Activated naive CD4-positive, alpha-beta T cell treated with anti-CD3 and anti-CD28 coated beads for 36 hours (primary cell): ENCODE measurements at regions not wholly inside any gene's neighbourhood (a gene's known extent, or its start where the extent isn't known, plus 50 kb on each side); places are given as distances from the start of the nearest gene placed in this dataset.
"Not testable (repeated sequence)": the region's sequence is repeated elsewhere in the genome, so short reads cannot be mapped to it uniquely, and the experiment has no call there.

Experiments used
- CTCF ChIA-PET: fragments of 350-600 bp; sonication (Branson Sonifier 250); formaldehyde crosslinking; loops from one replicate; lab custom pipeline; 2021; ENCODE audit warnings: antibody characterized with exemption; lab: Charles Lee
- DNase-seq: peaks from one replicate; pipeline ENCODE4 v3.0.0-alpha.2; 2020
- H3K27ac Mint-ChIP-seq: one replicate; pipeline ENCODE4 v1.8.0; 2021; ENCODE audit warnings: mild to moderate bottlenecking, mixed read lengths
- H3K27me3 Mint-ChIP-seq: one replicate; pipeline ENCODE4 v1.8.0; 2021; ENCODE audit warnings: low read depth, mixed read lengths
- H3K36me3 Mint-ChIP-seq: one replicate; pipeline ENCODE4 v1.8.0; 2021; ENCODE audit warnings: low read depth, mixed read lengths
- H3K4me1 Mint-ChIP-seq: one replicate; pipeline ENCODE4 v1.8.0; 2021; ENCODE audit warnings: low read depth, mixed read lengths
- H3K4me3 Mint-ChIP-seq: one replicate; pipeline ENCODE4 v1.8.0; 2021; ENCODE audit warnings: mild to moderate bottlenecking, moderate library complexity, mixed read lengths
- H3K9me3 Mint-ChIP-seq: one replicate; pipeline ENCODE4 v1.8.0; 2021; ENCODE audit warnings: mixed read lengths
- intact Hi-C: fragments of 100-400 bp; cut with micrococcal nuclease; formaldehyde crosslinking; loops from one replicate; pipeline ENCODE4 v1.15.1; 2023

DNA sequence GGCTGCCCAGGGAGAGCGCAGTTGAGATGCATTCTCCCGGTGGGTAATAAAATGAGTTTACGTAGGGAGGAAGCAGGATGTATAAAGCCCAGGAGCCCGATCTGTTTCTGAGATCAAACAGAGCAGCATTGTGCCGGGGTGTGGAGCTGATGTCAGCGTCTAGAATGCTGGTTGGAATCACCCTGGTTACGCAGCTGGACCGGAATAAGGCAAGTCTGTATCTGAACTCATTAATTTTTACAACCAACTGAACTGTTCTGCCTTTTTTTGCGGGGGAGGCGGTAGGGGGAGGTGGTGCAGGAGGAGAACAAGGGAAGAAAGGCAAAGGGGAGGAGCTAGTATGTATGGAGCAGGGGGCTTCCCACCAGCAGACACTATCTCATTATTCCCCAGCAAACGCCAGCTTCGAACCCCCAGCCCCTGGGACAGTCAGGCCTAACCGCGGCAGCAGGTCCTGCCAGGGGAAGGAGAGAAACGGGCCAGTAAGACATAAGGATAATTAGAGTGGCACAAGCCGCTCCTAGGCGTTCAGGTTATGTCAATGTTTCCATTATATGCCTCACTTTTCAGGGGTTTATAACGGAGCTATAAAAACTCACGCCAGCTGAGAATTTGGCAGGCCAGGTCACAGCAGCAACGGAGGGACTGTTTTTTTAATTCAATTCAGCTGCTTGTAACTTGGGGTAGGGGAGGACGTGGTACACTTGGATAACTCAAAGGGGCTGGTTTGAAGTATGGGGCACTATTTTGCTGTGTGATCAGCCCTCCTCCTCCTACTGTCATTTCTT, 175.3 kb upstream of the HES1 start:
- no peak for DNase-seq
- no peak overlapping the region for H3K4me3 Mint-ChIP-seq
- peaks cover 39% of the 10 kb centered on the region for H3K27me3 Mint-ChIP-seq
- H3K9me3 Mint-ChIP-seq, result no peaks in the 10 kb centered on the region
- intact Hi-C loops, result no loop called here
- H3K27ac Mint-ChIP-seq, result no peak overlapping the region
- peaks cover 19% of the 10 kb centered on the region for H3K4me1 Mint-ChIP-seq
- no peaks in the 10 kb centered on the region for H3K36me3 Mint-ChIP-seq
- CTCF ChIA-PET, result interaction anchor here (0.8 to 1.4 kb wide), 5 partner anchors 8 to 134 kb away, joined by 3 to 4 read pairs (median 3); no protein-coding TSS in a partner anchor

- H3K9me3 Mint-ChIP-seq, result no peaks in the 10 kb centered on the region
- CTCF ChIA-PET, result interaction anchor here (0.6 kb wide), 1 partner anchor 177 kb away, joined by 3 read pairs; no protein-coding TSS in a partner anchor
- DNase-seq, result peak; percentile 24
- no peak overlapping the region for H3K4me3 Mint-ChIP-seq
- peaks cover 19% of the 10 kb centered on the region for H3K4me1 Mint-ChIP-seq
- peaks cover 39% of the 10 kb centered on the region for H3K27me3 Mint-ChIP-seq
- intact Hi-C loops, result no loop called here
- no peaks in the 10 kb centered on the region for H3K36me3 Mint-ChIP-seq
- H3K27ac Mint-ChIP-seq, result no peak overlapping the region
These were observed 172.8 kb upstream of the HES1 start for GRCh38 chr3:193962986-193963685.

DNA sequence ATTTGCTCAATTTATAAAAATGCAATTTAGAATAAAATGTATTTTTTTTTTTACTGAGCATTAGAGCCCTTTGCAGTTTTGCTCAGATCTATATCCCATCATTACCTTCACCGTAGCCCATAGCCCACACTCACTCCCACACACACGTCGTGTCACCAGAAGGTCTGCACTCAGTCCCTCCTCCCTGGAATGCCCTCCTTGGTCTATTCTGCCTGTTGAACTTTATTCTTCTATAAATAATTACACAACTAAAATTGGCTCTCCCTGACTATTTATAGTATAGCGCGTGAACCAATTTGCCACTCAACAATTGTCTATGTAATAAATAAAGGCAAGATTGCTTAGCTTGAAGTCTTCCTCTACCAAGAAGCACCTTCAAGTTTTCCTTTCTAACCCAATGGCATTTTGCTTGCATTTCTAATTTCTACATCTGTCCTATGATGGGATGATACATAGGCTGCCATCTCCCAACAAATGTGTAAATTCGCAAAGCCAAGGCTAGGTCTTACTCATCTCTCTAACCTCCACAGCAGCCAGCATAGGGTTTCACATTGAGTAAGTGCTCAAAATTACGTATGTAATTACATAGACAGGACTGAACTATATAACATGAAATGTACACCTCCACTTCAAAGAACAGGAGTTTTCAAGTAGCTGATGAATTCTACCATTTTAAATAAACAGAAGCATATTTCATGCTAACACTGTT, 172.0 kb upstream of the HES1 start:
- Mint-ChIP-seq H3K27ac (peak overlapping the region; percentile 58), H3K36me3 (no peaks in the 10 kb centered on the region), H3K27me3 (peaks cover 37% of the 10 kb centered on the region), H3K4me1 (peaks cover 19% of the 10 kb centered on the region), H3K4me3 (no peak overlapping the region), H3K9me3 (no peaks in the 10 kb centered on the region)
- CTCF ChIA-PET, result no interaction called here
- peak; percentile 46 for DNase-seq
- intact Hi-C loops, result loop anchor here (1.0 to 2.0 kb wide), 3 partner anchors 8 to 343 kb away; no protein-coding TSS in a partner anchor

DNA sequence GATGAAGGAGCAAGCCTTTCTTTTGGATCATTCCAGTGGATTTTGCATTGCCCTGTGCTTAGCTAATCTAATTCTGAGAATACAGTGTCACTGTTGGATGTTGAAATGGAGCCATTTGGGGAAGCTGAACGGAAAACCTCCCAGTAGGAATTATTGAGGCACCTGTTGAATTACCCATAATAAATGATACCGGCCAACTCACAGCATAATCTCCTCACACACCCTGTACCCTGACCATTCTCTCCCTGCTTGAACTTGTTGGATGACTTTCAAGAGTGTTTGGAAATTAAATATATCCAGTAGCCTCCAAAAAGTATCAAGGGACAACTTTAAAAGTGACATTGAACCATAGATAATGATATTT, 171.4 kb upstream of the HES1 start:
- no peak overlapping the region for H3K27ac Mint-ChIP-seq
- CTCF ChIA-PET, result no interaction called here
- H3K9me3 Mint-ChIP-seq, result no peaks in the 10 kb centered on the region
- H3K27me3 Mint-ChIP-seq, result peaks cover 33% of the 10 kb centered on the region
- DNase-seq, result no peak
- intact Hi-C loops, result loop anchor here (1.0 to 2.0 kb wide), 3 partner anchors 8 to 343 kb away; no protein-coding TSS in a partner anchor
- H3K4me3 Mint-ChIP-seq, result no peak overlapping the region
- peaks cover 19% of the 10 kb centered on the region for H3K4me1 Mint-ChIP-seq
- no peaks in the 10 kb centered on the region for H3K36me3 Mint-ChIP-seq

GRCh38 chr3:193968380-193968974, 167.5 kb upstream of the HES1 start:
- CTCF ChIA-PET, result interaction anchor here (1.0 kb wide), 1 partner anchor 8 kb away, joined by 3 read pairs; no protein-coding TSS in a partner anchor
- Mint-ChIP-seq H3K36me3 (no peaks in the 10 kb centered on the region), H3K4me1 (peaks cover 28% of the 10 kb centered on the region), H3K4me3 (no peak overlapping the region), H3K27ac (no peak overlapping the region), H3K27me3 (peaks cover 17% of the 10 kb centered on the region), H3K9me3 (no peaks in the 10 kb centered on the region)
- intact Hi-C loops, result no loop called here
- no peak for DNase-seq

DNA sequence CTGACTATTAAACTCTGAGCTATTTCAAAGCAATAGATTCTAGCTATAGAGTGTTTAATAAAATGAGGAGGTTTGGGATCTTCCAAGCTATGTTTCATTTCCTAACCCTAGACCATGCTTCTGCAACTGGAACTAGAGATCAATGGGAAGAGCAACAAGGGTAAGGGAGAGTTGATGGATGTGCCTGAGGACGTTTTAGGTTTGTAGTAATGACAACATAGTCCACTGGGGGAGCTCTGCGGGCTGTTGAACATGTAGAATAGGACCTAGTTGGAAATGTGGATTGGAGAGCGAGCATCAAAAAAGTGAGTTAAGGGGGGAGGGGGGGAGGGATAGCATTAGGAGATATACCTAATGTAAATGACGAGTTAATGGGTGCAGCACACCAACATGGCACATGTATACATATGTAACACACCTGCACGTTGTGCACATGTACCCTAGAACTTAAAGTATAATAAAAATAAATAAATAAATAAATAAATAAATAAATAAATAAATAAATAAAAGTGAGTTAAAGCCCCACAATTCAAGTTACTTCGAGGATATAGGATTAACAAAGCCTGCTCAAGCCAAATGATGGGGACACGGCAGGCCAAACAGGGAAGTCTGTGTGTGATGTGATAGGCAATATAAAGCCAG, 165.7 kb upstream of the HES1 start:
- CTCF ChIA-PET, result interaction anchor here (0.7 to 1.9 kb wide), 10 partner anchors 9 to 346 kb away, joined by 3 to 5 read pairs (median 4); partner anchors contain the start of gene HES1
- DNase-seq, result peak; percentile 64
- not testable (repeated sequence) for H3K27ac Mint-ChIP-seq, H3K9me3 Mint-ChIP-seq, H3K36me3 Mint-ChIP-seq, H3K4me3 Mint-ChIP-seq
- intact Hi-C loops, result loop anchor here (2.0 to 10.0 kb wide), 5 partner anchors 101 to 1075 kb away; partner anchors contain the start of gene HES1
- Mint-ChIP-seq H3K4me1 (peaks cover 18% of the 10 kb centered on the region), H3K27me3 (peaks cover 18% of the 10 kb centered on the region)

- no peaks in the 10 kb centered on the region for H3K9me3 Mint-ChIP-seq
- H3K4me3 Mint-ChIP-seq, result no peak overlapping the region
- no peaks in the 10 kb centered on the region for H3K36me3 Mint-ChIP-seq
- H3K27me3 Mint-ChIP-seq, result peaks cover 18% of the 10 kb centered on the region
- DNase-seq, result no peak
- H3K4me1 Mint-ChIP-seq, result peaks cover 18% of the 10 kb centered on the region
- intact Hi-C loops, result loop anchor here (1.0 to 10.0 kb wide), 6 partner anchors 100 to 1076 kb away; partner anchors contain the start of gene HES1
- CTCF ChIA-PET, result interaction anchor here (1.3 to 1.9 kb wide), 2 partner anchors 166 to 191 kb away, joined by 4 to 5 read pairs; partner anchors contain the start of gene HES1
- H3K27ac Mint-ChIP-seq, result no peak overlapping the region
These were observed 165.2 kb upstream of the HES1 start for GRCh38 chr3:193970773-193971206.

GRCh38 chr3:193971261-193971751, 164.6 kb upstream of the HES1 start:
- Mint-ChIP-seq H3K27me3 (peaks cover 18% of the 10 kb centered on the region), H3K36me3 (no peaks in the 10 kb centered on the region), H3K4me1 (peaks cover 18% of the 10 kb centered on the region), H3K9me3 (no peaks in the 10 kb centered on the region), H3K27ac (peak overlapping the region; percentile 2), H3K4me3 (no peak overlapping the region)
- CTCF ChIA-PET, result interaction anchor here (0.6 to 1.9 kb wide), 5 partner anchors 12 to 344 kb away, joined by 3 to 6 read pairs (median 4); partner anchors contain the start of gene HES1
- intact Hi-C loops, result loop anchor here (1.0 to 10.0 kb wide), 6 partner anchors 99 to 1077 kb away; partner anchors contain the start of gene HES1
- DNase-seq, result peak; percentile 40

DNA sequence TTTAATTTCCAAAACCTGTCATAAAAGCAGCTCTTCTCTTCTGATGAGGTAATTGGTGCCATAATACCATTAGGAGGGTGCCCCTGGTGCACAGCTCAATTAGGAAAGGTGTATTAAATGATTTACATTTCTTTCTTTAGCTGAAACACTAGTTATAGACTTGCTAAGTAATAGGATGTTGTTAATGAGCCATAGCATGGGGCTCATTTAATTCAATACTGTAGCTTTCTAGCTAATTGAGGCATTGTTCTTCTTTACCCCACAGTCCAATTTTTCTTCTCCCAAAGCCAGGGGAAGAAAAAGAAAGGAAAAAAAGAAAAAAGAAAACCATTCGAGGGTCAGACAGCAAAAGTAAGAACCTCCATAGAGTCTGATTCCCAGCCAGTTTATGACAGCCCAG, 164.0 kb upstream of the HES1 start:
- H3K4me1 Mint-ChIP-seq, result peaks cover 18% of the 10 kb centered on the region
- H3K4me3 Mint-ChIP-seq, result no peak overlapping the region
- intact Hi-C loops, result loop anchor here (1.0 to 10.0 kb wide), 7 partner anchors 8 to 1077 kb away; partner anchors contain the start of gene HES1
- peaks cover 15% of the 10 kb centered on the region for H3K27me3 Mint-ChIP-seq
- H3K9me3 Mint-ChIP-seq, result no peaks in the 10 kb centered on the region
- no peaks in the 10 kb centered on the region for H3K36me3 Mint-ChIP-seq
- CTCF ChIA-PET, result interaction anchor here (0.6 to 1.9 kb wide), 4 partner anchors 12 to 344 kb away, joined by 3 to 6 read pairs (median 4); no protein-coding TSS in a partner anchor
- DNase-seq, result no peak
- no peak overlapping the region for H3K27ac Mint-ChIP-seq

- no peak overlapping the region for H3K4me3 Mint-ChIP-seq
- no peak overlapping the region for H3K27ac Mint-ChIP-seq
- intact Hi-C loops, result loop anchor here (1.0 to 10.0 kb wide), 2 partner anchors 9 to 1078 kb away; no protein-coding TSS in a partner anchor
- peaks cover 15% of the 10 kb centered on the region for H3K27me3 Mint-ChIP-seq
- no peak for DNase-seq
- H3K9me3 Mint-ChIP-seq, result no peaks in the 10 kb centered on the region
- H3K4me1 Mint-ChIP-seq, result peaks cover 18% of the 10 kb centered on the region
- no peaks in the 10 kb centered on the region for H3K36me3 Mint-ChIP-seq
- CTCF ChIA-PET, result no interaction called here
These were observed 163.1 kb upstream of the HES1 start for GRCh38 chr3:193972832-193973231.

DNA sequence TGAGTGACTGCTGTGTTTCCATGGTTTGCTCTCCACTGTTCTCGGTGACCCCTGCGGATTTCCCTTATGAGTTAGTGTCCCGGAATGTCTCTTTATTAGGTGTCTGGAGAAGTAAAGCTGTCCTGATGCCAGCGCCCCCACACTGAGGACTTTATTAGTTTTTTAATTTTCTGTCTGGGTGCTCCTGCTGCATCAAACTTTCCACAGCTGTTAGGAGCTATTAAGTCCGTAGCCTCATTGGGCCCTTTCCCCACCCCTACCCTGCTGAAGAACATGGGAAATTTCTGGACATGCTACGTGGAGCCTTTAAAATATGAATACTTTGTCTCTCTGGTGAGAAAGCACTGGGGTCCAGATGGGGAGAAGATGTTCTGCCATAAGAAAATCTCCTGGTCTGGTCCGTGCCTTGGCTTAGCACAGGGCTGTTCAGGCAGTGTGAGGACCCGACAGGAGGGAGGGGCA, 161.7 kb upstream of the HES1 start:
- intact Hi-C loops, result loop anchor here (10.0 kb wide), 1 partner anchor 1079 kb away; no protein-coding TSS in a partner anchor
- DNase-seq, result no peak
- no peak overlapping the region for H3K27ac Mint-ChIP-seq
- no peaks in the 10 kb centered on the region for H3K36me3 Mint-ChIP-seq
- H3K4me1 Mint-ChIP-seq, result peaks cover 18% of the 10 kb centered on the region
- peaks cover 15% of the 10 kb centered on the region for H3K27me3 Mint-ChIP-seq
- no peaks in the 10 kb centered on the region for H3K9me3 Mint-ChIP-seq
- CTCF ChIA-PET, result no interaction called here
- no peak overlapping the region for H3K4me3 Mint-ChIP-seq
